WTC11 (cell line): ENCODE measurements at regions not wholly inside any gene's neighbourhood (a gene's known extent, or its start where the extent isn't known, plus 50 kb on each side); places are given as distances from the start of the nearest gene placed in this dataset.

Experiments used
- CTCF ChIP-seq: fragments of 200-600 bp; IDR thresholded peaks from 2 replicates; pipeline ENCODE4 v1.8.0; 2022; ENCODE audit warnings: antibody characterized with exemption
- NR2C2 ChIP-seq: sonication (generic); formaldehyde crosslinking; IDR thresholded peaks from 2 replicates; pipeline ENCODE4 v1.8.0; 2022; ENCODE audit warnings: mild to moderate bottlenecking, missing genetic modification reagents

DNA sequence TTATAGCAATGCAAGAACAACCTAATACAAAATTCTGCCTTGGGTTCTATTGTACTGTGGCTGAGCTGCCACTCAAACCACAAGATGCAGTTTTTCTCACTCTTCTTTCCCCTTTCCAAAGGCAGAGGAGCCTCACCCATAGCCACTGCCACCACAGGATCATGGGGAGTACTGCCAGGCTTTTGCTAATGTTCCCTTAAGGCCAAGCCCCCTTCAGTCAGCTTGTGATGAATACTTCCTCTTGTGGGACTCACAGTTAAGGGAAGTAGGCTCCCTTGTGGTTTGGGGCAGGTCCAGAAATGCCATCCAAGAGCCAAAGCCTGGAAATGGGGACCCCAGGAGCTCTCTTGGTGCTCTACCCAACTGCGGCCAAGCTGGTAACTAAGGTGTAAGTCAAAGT is 258.7 kb downstream of the SPATA31D1 start:
- TF ChIP-seq CTCF (no peak), NR2C2 (CRISPR knock-in tag) (no peak)
